Peyer's patch (tissue), 4 donors: ENCODE measurements at regions not wholly inside any gene's neighbourhood (a gene's known extent, or its start where the extent isn't known, plus 50 kb on each side); places are given as distances from the start of the nearest gene placed in this dataset.

Experiments used
- DNase-seq, 3 donors: peaks; one replicate each; pipeline ENCODE4 v3.0.0-alpha.2; 2017 to 2019
- H3K27ac ChIP-seq, 4 donors: fragments of 200-600 bp; sonication (generic); one replicate each; pipeline ENCODE4 v1.5.1; 2016 to 2019
- H3K27me3 ChIP-seq, 2 donors: fragments of 200-600 bp; sonication (generic); one replicate each; pipeline ENCODE4 v1.5.1; 2019
- H3K36me3 ChIP-seq, 3 donors: fragments of 200-600 bp; sonication (generic); one replicate each; pipeline ENCODE4 v1.5.1; 2016 to 2019
- H3K4me1 ChIP-seq, 4 donors: fragments of 200-600 bp; sonication (generic); one replicate each; pipeline ENCODE4 v1.5.1; 2016 to 2019
- H3K4me3 ChIP-seq, 4 donors: fragments of 200-600 bp; sonication (generic); 1 replicate in 3 of 4; 2 replicates in 1 of 4; pipeline ENCODE4 v1.5.1; 2016 to 2019; ENCODE audit warnings: mild to moderate bottlenecking in 1 of 4
- H3K9me3 ChIP-seq, 4 donors: fragments of 200-600 bp; sonication (generic); one replicate each; pipeline ENCODE4 v1.5.1; 2016 to 2019; ENCODE audit warnings: mild to moderate bottlenecking in 1 of 4
- POLR2A ChIP-seq, 2 donors: fragments of 450-650 bp; IDR thresholded peaks; one replicate each; pipeline ENCODE4 v1.5.1; 2017; ENCODE audit warnings: antibody characterized with exemption in 2 of 2, mild to moderate bottlenecking in 2 of 2, moderate library complexity in 2 of 2
- TF ChIP-seq, protein P1 (sequence below), 6 experiments: fragments of 450-650 bp in 4 of 6; fragments of 200-600 bp in 2 of 6; sonication (generic) in 1 of 6; IDR thresholded peaks; one replicate each; pipeline ENCODE4 v1.5.1; 2017 to 2019; ENCODE audit warnings: antibody characterized with exemption in 6 of 6, mild to moderate bottlenecking in 3 of 6, moderate library complexity in 1 of 6

- no peak overlapping the region for H3K4me3 ChIP-seq
- no peaks in the 10 kb centered on the region for H3K27me3 ChIP-seq
- no peak overlapping the region for H3K27ac ChIP-seq
- H3K36me3 ChIP-seq = no peaks in the 10 kb centered on the region
- no peaks in the 10 kb centered on the region for H3K4me1 ChIP-seq
- H3K9me3 ChIP-seq = no peaks in the 10 kb centered on the region
- TF ChIP-seq POLR2A (IDR thresholded peaks at IDR 0.05) = no peak
- TF ChIP-seq, protein P1, sequence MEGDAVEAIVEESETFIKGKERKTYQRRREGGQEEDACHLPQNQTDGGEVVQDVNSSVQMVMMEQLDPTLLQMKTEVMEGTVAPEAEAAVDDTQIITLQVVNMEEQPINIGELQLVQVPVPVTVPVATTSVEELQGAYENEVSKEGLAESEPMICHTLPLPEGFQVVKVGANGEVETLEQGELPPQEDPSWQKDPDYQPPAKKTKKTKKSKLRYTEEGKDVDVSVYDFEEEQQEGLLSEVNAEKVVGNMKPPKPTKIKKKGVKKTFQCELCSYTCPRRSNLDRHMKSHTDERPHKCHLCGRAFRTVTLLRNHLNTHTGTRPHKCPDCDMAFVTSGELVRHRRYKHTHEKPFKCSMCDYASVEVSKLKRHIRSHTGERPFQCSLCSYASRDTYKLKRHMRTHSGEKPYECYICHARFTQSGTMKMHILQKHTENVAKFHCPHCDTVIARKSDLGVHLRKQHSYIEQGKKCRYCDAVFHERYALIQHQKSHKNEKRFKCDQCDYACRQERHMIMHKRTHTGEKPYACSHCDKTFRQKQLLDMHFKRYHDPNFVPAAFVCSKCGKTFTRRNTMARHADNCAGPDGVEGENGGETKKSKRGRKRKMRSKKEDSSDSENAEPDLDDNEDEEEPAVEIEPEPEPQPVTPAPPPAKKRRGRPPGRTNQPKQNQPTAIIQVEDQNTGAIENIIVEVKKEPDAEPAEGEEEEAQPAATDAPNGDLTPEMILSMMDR (IDR thresholded peaks at IDR 0.05) = no peak
- DNase-seq = no peak
Observed at GRCh38 chr12:61043838-61044237, 1216.4 kb upstream of the USP15 start.

- TF ChIP-seq POLR2A (IDR thresholded peaks at IDR 0.05) = no peak
- TF ChIP-seq, protein P1 (IDR thresholded peaks at IDR 0.05) = no peak
- no peak overlapping the region for H3K4me3 ChIP-seq
- no peak overlapping the region for H3K27ac ChIP-seq
Observed at GRCh38 chr12:61044766-61045165, 1215.4 kb upstream of the USP15 start.

DNA sequence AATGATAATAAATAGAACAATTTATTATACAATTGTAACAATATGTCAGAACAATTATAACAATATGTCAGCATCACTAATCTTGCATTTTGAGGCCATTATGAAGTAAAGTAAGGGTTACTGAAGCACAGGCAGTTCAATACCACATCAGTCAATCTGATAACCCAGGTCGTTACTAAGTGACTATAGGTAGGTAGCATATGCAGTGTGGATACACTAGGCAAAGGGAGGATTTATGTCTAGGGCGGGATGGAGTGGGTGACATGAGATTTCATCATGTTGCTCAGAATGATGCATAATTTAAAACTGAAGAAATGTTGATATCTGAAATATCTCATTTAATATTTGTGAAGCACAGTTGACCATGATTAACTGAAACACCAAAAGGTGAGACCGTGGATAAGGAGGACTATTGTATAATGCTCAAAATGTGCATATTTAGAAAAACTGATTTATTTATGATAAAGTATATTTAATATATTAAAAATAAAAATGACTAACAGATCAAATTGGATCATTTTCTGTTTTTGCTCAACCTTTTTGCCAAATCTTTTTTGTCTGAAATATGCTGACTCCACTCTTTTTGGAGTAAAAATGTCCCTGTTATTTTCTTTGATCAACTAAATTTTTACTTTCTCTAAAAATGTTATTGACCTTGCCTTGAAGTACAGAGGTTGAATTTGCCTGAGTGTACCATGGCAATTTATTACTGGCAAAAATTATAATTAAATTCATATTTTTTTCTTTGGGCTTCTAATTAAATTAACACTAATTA, 1189.4 kb upstream of the USP15 start:
- no peak for DNase-seq
- Histone ChIP-seq H3K4me3 (no peak overlapping the region), H3K9me3 (no peaks in the 10 kb centered on the region), H3K27me3 (no peaks in the 10 kb centered on the region), H3K27ac (no peak overlapping the region), H3K4me1 (no peaks in the 10 kb centered on the region), H3K36me3 (no peaks in the 10 kb centered on the region)
- TF ChIP-seq, protein P1 (IDR thresholded peaks at IDR 0.05) = no peak
- no peak for TF ChIP-seq POLR2A (IDR thresholded peaks at IDR 0.05)

More at GRCh38 chr12:61044766-61045165, 1215.4 kb upstream of the USP15 start:
- Histone ChIP-seq H3K36me3 (no peaks in the 10 kb centered on the region), H3K4me1 (no peaks in the 10 kb centered on the region), H3K9me3 (no peaks in the 10 kb centered on the region), H3K27me3 (no peaks in the 10 kb centered on the region)
- DNase-seq = no peak

DNA sequence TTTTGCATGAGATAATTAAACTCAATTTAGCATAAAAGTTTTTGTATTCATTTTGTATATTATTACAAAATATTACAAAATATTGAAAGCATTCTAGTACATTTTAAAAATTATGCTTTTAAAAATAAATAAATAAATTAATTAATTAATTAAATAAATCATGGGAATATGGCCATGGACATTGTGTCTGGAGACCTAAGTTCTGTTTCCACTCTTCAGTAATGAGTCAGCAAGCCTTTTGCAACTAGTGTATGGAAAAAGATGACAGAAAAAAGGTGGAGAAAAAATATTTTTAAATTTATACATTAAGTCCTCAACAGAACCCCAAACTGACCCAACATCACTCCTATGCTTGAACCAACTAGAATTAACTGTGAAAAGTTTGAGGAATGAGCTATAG, 1187.5 kb upstream of the USP15 start:
- H3K4me1 ChIP-seq = no peaks in the 10 kb centered on the region

DNA sequence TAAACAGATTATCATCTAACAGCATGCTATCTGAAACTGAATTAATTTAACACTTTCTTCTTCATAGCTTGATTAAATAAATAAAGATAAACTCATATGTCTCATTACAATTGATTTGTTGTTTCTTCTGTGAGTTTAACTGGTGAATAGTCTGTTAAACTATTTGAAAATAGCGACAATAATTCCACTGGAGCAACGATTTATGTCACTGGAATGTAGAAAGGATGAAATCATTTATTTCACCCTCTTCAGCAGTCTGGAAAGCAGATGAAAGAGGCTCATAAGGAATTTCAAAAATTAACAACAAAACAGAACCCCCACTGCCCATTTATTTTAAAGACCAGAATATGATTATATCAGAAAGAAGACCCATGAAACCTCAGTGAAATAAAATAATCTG, 1165.1 kb upstream of the USP15 start:
- no peaks in the 10 kb centered on the region for H3K9me3 ChIP-seq
- no peak for TF ChIP-seq POLR2A (IDR thresholded peaks at IDR 0.05)
- TF ChIP-seq, protein P1 (IDR thresholded peaks at IDR 0.05) = no peak
- no peaks in the 10 kb centered on the region for H3K27me3 ChIP-seq
- DNase-seq = no peak
- no peaks in the 10 kb centered on the region for H3K36me3 ChIP-seq
- H3K4me3 ChIP-seq = no peak overlapping the region
- H3K4me1 ChIP-seq = no peaks in the 10 kb centered on the region
- H3K27ac ChIP-seq = no peak overlapping the region

More for the DNA sequence above, 1187.5 kb upstream of the USP15 start:
- no peak for DNase-seq
- Histone ChIP-seq H3K27me3 (no peaks in the 10 kb centered on the region), H3K9me3 (no peaks in the 10 kb centered on the region), H3K36me3 (no peaks in the 10 kb centered on the region), H3K4me3 (no peak overlapping the region), H3K27ac (no peak overlapping the region)
- TF ChIP-seq, protein P1 (IDR thresholded peaks at IDR 0.05) = no peak
- TF ChIP-seq POLR2A (IDR thresholded peaks at IDR 0.05) = no peak
